ENCODE measurements at regions not wholly inside any gene's neighbourhood (a gene's known extent, or its start where the extent isn't known, plus 50 kb on each side); places are given as distances from the start of the nearest gene placed in this dataset.

DNA sequence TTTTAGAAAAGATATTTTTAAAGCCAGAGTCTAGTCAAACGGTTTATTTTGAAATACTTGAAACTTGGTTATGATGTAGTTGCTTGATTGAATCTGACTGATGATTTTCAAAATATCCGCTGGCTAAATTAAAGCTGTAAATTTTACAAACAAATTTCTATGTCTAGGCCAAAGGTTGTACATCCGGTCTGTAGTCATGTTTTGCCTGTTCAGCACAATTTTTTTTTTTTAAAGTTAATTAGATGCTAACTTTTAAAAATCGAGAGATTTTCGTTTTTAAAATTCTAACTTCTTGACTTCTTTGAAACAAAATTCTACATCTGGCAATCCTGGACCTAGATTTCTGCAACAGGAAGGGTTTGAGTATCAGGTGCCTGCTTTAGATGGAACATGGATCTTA is 412.4 kb downstream of the TXNL1 start:
- H2BK15ac ChIP-seq (ENCODE audit: low read length) = no peak overlapping the region
- H4K5ac ChIP-seq (ENCODE audit: insufficient read length, low read depth, low read length) = no peak overlapping the region
- no peaks in the 10 kb centered on the region for H3K79me1 ChIP-seq (ENCODE audit: low read depth, low read length)
- no peaks in the 10 kb centered on the region for H3K23me2 ChIP-seq (ENCODE audit: low read depth, low read length)
- H3K18ac ChIP-seq (ENCODE audit: extremely low read depth, low read length) = no peak overlapping the region
- CTCF ChIA-PET (ENCODE audit: partially characterized antibody) = interaction anchor here (0.5 kb wide), 1 partner anchor 1153 kb away, joined by 4 read pairs; no protein-coding TSS in a partner anchor
- H3K27ac ChIP-seq (ENCODE audit: low read depth, low read length) = no peak overlapping the region
- no peak overlapping the region for H4K8ac ChIP-seq (ENCODE audit: extremely low read depth, insufficient read depth, low read length)
- no peak overlapping the region for H2BK5ac ChIP-seq (ENCODE audit: low read depth, low read length)
- no peaks in the 10 kb centered on the region for H3K4me1 ChIP-seq (replicated peaks in 1 of 4; ENCODE audit: control insufficient read depth in 3 of 4, insufficient read depth in 4 of 4, low read length in 3 of 4)
- no peak overlapping the region for H3K4me3 ChIP-seq (ENCODE audit: extremely low read depth in 1 of 4, insufficient read depth in 2 of 4, low read depth in 3 of 4, low read length in 4 of 4)
- FAIRE-seq (no peak), DNase-seq (ENCODE audit: low read depth in 1 of 2, low spot score in 2 of 2) (no peak)
- 82% methylated on average over 5 of the region's 5 CpGs; no CpG with 5 or more reads in 1 of the 2 experiments for WGBS, 2 experiments (ENCODE audit: extremely low coverage in 1 of 2, insufficient coverage in 1 of 2, insufficient read length in 1 of 2, insufficient replicate concordance in 2 of 2, low coverage in 1 of 2, low lambda C conversion rate in 2 of 2, missing lambda C conversion rate in 1 of 2)
- H3K9ac ChIP-seq (replicated peaks in 1 of 4; ENCODE audit: extremely low read depth in 1 of 4, low read depth in 3 of 4, low read length in 3 of 4) = no peak overlapping the region
- no peak overlapping the region for H4K91ac ChIP-seq (replicated peaks; ENCODE audit: insufficient read length, low read length)
- no peaks in the 10 kb centered on the region for H3K79me2 ChIP-seq (ENCODE audit: control insufficient read depth in 1 of 2, insufficient read depth in 2 of 2, low read length in 2 of 2)
- H3K36me3 ChIP-seq (ENCODE audit: control insufficient read depth in 2 of 4, insufficient read depth in 4 of 4, low read length in 3 of 4) = no peaks in the 10 kb centered on the region
- no peaks in the 10 kb centered on the region for H4K20me1 ChIP-seq (replicated peaks in 1 of 2; ENCODE audit: control insufficient read depth in 1 of 2, insufficient read depth in 2 of 2, low read length in 2 of 2)
- POLR2A ChIA-PET (ENCODE audit: partially characterized antibody) = no interaction called here
- H2AFZ ChIP-seq (ENCODE audit: low read length) = no peak overlapping the region
- no peak overlapping the region for H3K23ac ChIP-seq (ENCODE audit: insufficient read length)
- H2BK20ac ChIP-seq (ENCODE audit: low read length) = no peak overlapping the region
- H3K4me2 ChIP-seq (ENCODE audit: insufficient read depth in 1 of 2, low read depth in 2 of 2, low read length in 2 of 2) = no peak overlapping the region
- H3K27me3 ChIP-seq (replicated peaks in 1 of 4; ENCODE audit: control insufficient read depth in 3 of 4, extremely low read depth in 1 of 4, insufficient read depth in 3 of 4, low read length in 3 of 4) = no peaks in the 10 kb centered on the region
- H3K14ac ChIP-seq (ENCODE audit: insufficient read length) = no peak overlapping the region
- H3K56ac ChIP-seq (replicated peaks; ENCODE audit: insufficient read length, low read depth, low read length) = no peak overlapping the region
- H2AK5ac ChIP-seq (ENCODE audit: low read depth, low read length) = no peak overlapping the region
- no peak overlapping the region for H2BK12ac ChIP-seq (ENCODE audit: low read depth, low read length)
- no peaks in the 10 kb centered on the region for H3K9me3 ChIP-seq (ENCODE audit: insufficient read depth in 2 of 2, low read depth in 1 of 2, low read length in 1 of 2)
- no peak overlapping the region for H3K4ac ChIP-seq (replicated peaks; ENCODE audit: insufficient read length, low read depth, low read length)
- H2BK120ac ChIP-seq (replicated peaks; ENCODE audit: low read depth, low read length) = no peak overlapping the region
- TF ChIP-seq KDM4A (IDR thresholded peaks at IDR 0.05; ENCODE audit: low read depth, low read length, severe bottlenecking) (no peak), NANOG (IDR thresholded peaks at IDR 0.05; ENCODE audit: insufficient read depth, low read depth, low read length, poor library complexity, severe bottlenecking) (no peak), BCL11A (IDR thresholded peaks at IDR 0.05; ENCODE audit: low read depth in 2 of 2, low read length in 2 of 2) (no peak), RFX5 (IDR thresholded peaks at IDR 0.05; ENCODE audit: borderline replicate concordance, low read depth, low read length) (no peak), BRCA1 (IDR thresholded peaks at IDR 0.05; ENCODE audit: low read depth, low read length) (no peak), EZH2 (IDR thresholded peaks at IDR 0.05; ENCODE audit: low read depth, low read length, severe bottlenecking) (no peak), SP2 (IDR thresholded peaks at IDR 0.05; ENCODE audit: low read length) (no peak)
- TF ChIP-seq, protein P1, sequence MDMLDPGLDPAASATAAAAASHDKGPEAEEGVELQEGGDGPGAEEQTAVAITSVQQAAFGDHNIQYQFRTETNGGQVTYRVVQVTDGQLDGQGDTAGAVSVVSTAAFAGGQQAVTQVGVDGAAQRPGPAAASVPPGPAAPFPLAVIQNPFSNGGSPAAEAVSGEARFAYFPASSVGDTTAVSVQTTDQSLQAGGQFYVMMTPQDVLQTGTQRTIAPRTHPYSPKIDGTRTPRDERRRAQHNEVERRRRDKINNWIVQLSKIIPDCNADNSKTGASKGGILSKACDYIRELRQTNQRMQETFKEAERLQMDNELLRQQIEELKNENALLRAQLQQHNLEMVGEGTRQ (IDR thresholded peaks at IDR 0.05; ENCODE audit: low read length) = no peak

All from H1 (cell line).